HuH-7 (cell line): ENCODE measurements at regions not wholly inside any gene's neighbourhood (a gene's known extent, or its start where the extent isn't known, plus 50 kb on each side); places are given as distances from the start of the nearest gene placed in this dataset.

ENCODE experiments used
- DNase-seq: peaks from one replicate; pipeline ENCODE4 v3.0.0; 2011; ENCODE audit warnings: low spot score

DNA sequence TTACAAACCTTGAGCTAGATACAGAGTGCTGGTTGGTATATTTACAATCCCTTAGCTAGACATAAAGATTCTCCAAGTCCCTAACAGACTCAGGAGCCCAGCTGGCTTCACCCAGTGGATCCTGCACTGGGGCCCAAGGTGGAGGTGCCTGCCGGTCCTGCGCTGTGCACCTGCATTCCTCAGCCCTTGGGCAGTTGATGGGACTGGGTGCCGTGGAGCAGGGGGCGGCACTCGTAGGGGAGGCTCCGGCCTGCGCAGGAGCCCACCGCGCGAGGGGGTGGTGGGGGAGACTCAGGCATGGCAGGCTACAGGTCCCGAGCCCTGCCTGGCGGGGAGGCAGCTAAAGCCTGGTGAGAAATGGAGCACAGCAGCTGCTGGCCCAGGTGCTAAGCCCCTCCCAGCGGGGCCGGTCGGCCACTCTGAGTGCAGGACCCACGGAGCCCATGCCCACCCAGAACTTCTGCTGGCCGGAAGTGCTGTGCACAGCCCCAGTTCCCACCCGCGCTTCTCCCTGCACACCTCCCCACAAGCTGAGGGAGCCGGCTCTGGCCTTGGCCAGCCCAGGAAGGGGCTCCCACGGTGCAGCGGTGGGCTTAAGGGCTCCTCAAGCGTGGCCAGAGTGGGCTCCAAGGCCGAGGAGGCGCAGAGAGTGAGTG lies 1464.7 kb downstream of the EFNA5 start:
- no peak for DNase-seq

DNA sequence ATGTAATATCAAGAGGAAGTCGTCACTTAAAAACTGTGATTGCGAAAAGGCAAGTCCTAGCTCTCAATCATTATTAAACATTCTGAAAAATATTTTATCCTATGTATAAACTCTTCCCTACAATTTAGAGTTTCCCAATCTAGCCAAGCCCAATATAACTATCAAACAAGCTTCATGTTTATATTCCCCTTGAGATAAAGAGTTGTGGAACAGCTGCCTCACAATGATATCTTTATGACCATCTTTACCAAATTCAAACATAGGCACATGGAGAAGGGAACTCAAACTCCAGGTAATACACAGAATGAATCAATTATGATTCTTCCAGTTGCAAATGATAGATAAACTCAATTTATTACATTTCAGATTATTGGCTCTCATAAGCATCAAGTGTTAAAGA lies 1468.7 kb downstream of the EFNA5 start:
- no peak for DNase-seq

DNA sequence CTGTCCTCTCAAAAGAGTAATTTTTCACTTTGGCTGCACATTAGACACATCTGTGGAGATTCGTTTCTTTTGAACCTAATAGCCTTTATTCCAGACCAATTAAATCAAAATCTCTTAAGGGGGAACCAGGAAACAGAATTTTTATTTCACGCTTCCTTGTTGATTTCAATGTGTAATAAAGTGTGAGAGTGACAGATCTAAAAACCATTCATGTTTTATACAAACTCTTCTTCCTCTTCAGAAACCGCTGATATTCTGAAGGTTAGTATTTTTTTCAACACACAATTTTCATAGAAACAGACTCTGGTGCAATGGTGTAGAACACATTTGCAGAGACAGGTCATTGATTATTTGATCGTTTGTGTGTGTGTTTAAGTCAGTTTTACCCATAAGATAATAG lies 1469.8 kb downstream of the EFNA5 start:
- DNase-seq = no peak

DNA sequence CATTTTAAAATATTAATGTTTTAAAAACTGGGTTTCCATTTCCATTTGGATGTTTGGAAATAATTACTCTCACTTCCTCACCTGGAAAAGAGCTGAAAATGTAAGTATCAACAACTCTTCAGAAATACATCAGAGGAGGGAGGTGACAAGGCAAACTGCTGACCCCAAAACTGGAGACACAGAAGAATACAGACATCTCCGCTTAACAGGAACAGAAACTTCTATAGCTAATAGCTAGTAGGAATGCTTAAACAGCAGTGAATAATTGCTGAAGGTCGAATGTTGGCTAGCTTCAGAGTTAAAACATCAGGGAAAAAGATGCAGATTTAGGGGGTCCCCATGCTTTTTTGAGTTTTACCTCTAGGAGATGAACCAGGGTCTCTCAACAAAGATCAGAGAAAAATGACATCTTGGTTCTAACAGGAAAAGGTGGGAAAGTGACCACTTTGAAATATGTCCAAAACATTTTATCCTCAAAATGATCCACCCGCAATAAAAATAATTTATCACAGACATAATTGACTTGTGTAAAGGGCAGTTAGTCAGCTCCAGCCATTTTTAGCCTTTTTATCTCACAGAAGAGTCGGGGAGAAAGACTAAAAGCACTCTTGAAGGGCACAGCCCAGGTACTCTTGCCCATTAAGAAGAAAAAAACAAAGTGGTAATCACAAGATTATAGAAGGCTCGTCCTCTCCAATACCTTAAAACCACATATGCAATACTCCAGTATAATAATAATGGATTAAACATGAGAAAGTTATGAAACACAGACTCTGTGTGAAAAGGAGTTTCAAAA lies 1474.9 kb downstream of the EFNA5 start:
- DNase-seq = no peak

DNA sequence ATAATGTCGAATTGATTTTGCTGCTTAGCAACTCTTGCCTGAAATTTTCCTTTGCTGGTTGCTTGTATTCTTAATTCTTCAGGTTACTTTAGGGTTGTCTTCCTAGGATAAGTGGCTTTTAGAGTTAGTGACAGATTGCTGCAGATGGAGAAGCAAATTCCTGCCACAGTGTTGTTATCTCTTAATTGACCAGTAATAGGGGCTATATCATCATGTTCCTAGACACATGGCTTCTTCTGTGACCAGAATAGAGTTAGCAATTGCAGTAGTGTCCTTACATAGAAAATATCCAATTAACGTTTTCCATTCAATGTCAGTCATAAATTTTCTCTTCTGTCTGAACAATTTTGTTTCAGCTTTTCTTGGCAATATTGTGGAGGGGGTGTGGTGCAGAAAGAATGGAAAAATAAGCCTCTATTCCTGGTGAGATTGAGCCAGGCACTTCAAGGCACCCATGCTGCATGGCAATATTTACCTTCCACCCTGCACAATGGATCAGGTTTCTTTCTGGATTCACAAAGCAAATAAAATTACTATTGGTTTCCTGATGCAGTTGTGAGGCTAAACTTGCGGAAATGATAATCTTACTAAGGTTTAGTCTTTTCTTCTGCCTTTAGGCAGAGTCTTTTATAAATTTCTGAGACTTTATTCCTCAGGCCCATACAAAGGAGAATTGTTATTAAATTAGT lies 1481.5 kb downstream of the EFNA5 start:
- DNase-seq = no peak

DNA sequence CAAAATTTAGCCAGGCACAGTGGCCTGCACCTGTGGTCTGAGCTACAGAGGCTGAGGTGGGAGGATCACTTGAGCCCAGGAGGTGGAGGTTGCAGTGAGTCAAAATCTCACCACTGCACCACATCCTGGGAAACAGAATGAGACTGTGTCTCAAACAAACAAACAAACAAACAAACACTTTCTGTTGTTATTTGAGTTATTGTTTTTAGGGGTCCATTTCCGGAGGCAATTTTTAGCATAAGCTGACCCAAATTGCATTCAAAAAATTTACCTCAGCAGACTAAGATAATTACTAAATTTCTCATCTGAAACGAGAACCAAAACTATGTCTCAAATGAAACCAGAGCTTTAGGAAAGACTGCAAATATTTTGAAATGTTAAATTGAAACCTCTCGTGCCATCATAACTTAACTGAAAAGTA lies 1485.1 kb downstream of the EFNA5 start:
- DNase-seq = no peak

DNA sequence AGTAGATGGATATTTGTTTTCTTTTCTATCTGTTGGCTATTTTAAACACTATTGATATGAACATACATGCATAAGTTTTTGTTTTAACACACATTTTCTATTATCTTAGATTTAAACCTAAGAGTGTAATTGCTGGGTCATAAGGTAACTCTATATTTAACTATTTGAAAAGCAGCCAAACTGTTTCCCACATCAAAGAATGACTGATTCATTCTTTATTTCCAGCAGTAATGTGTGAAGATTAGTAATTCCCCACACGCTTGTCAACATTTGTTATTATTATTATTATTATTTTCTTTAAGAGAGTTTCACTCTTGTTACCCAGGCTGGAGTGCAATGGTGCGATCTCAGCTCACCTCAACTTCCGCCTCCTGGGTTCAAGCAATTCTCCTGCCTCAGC lies 1495.8 kb downstream of the EFNA5 start:
- no peak for DNase-seq

DNA sequence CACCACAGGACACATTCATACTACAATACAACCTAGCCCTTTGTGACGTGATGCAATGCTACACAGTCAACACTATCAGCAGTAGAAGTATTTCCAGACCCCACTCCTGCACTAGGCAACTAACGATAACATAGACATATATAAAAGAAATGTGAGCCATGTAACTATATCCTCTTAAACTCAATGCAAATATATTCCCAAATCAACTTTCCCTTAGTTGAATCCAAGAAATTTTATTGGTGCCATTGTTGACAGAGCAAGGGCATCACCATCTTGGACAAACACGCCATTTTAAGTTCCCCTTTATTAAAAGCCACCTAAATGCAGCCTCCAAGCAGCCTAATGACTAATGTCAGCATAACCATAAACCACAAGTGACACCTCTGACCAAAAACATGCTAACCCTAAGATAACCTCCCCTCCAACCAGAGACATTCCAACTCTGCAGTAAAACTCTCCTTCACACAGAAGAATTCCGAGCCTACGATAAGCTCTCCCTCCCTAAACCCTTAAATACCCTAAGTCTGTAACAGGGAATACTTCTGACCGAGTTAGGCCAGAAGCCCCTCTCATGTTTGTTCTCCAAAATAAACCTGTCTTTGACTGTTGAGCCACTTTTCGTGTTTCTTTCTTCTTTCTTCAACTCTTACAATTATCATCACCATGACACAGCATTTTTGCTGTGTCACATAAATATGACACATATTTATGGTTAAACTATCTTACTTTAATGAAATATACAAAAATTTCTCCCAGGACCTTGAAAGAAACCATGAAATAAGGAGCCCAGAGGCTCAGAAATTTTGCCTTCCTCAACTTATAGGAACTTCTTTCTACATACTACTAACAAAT lies 1497.8 kb downstream of the EFNA5 start:
- no peak for DNase-seq

DNA sequence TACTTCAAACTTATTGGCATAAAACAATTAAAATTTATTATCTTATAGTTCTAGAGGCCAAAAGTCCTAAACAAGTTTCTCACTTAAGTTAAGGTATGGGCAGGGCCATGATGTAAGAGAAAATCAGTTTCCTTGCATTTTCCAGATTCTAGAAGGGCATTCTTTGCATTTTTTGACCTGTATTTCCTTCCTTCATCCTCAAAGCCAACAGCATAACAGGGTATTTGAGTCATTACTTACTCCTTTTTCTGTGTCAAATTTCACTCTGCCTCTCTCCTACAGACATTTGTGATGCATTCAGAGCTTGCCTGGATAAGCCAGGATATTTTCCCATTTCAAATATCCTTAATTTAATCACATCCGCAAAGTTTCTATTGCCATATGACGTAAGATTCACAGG lies 1499.0 kb downstream of the EFNA5 start:
- DNase-seq = no peak

DNA sequence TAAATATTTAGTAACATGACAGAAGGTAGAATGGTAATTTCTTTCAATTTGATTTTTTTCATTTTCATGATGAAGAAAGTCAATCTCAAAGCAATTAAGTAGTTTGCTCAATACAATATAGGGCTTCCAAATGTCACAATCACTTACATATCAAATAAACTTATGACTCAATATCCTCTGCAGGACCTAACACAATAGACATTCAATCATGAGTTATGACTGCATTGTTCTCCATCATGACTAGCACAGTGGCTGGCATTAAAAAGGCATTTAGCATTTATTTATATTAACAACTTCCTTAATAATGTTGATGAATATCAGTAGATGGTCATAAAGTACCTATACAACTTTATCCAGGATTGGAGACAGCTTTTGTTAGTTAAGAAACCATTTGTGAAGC lies 1499.6 kb downstream of the EFNA5 start:
- DNase-seq = no peak

DNA sequence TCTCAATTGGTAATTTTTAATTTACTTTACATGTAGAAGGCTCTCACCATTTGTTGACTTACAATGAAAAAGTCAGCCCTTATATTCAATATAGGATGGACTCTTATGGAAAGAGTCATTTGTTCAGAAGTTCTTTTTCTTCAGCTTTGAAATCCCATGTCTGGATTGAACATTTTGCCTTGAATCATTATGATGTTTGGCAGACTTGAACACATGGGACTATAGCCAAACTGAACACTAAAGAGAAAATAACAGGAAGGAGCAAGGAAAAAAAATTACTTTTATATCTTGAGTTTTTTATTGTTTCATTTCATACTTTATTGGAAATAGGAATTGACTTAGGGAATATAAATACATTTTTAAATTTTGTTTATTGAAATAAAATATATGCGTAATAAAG lies 1503.0 kb downstream of the EFNA5 start:
- no peak for DNase-seq

DNA sequence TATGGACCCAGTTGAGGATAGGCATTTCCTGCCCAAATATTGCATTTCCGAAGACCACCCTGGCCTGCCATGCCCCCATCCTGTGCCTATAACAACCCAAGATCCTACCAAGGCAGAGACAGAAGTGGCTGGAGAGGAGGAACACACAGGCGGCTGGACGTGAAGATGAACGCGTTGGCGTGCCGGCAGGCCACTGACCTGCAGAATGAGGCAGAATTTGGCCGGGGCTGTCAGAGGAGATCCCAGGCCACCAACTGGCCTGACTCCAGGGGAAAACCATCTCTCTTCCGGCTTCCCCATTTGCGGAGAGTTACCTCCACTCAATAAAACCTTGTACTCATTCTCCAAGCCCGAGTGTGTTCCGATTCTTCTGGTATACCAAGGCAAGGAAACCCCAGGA lies 1507.5 kb downstream of the EFNA5 start:
- DNase-seq = no peak

DNA sequence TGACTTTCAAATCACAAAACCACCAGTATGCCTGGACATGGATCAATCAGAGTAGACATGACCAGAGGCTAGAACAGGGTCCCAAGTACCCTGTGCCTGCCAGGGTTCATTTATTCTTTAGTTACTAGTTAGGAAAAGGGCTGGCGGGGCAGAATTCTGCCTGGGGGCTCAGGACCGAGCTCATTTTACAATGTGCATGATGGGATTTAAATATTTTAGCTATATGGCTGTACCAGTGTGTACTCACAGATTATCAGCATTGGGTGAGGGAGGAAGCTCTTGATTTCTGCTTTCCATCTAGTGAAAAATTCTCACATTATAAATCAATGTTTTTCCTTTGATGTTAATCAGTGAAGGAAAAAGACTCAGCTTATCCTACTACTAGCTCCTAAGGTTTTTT lies 1511.1 kb downstream of the EFNA5 start:
- no peak for DNase-seq

DNA sequence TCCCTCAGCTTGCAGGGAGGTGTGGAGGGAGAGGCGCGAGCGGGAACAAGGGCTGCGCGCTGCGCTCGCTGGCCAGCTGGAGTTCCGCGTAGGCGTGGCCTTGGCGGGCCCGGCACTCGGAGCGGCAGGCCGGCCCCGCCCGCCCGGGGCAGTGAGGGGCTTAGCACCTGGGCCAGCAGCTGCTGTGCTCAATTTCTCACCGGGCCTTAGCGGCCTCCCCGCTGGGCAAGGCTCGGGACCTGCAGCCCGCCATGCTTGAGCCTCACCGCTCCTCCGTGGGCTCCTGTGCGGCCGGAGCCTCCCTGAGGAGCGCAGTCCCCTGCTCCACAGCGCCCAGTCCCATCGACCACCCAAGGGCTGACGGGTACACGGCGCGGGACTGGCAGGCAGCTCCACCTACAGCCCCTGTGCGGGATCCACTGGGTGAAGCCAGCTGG lies 1516.4 kb downstream of the EFNA5 start:
- peak; percentile 30 for DNase-seq

DNA sequence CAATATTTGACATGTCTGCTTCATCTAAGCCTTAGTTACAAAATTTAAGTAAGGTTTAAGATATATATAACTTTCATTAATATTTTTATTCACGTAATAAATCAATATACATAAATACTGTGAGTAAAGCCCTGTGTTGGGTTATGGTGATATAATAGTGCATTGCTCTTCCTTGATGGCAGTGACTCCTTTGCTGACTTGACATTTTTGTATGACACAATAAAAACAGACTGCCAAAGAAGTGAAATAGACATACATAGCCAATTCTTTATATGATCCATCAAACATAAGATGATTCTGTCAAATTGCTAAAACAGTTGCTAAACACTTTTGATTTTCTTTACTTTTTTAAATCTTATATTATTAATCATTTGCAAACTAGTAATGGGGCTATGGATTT lies 1518.2 kb downstream of the EFNA5 start:
- no peak for DNase-seq

DNA sequence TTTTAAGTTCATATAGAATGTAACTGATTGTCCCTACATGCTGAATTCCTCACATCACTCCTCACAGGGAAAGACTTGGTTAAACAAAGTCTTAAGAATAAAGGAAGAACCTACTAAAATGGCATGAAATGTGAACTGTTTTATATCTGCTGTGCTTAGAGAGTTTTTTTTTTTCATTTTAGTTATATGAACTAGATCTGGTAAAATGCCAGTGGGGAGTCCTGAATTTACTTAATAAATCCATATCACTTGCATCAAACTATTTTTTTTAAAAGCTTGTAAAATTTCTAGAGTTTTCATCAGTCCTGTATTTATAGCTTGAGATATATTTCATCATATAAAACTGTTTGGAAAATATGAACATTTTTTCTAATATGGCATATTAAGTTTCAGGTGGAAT lies 1528.6 kb downstream of the EFNA5 start:
- no peak for DNase-seq

DNA sequence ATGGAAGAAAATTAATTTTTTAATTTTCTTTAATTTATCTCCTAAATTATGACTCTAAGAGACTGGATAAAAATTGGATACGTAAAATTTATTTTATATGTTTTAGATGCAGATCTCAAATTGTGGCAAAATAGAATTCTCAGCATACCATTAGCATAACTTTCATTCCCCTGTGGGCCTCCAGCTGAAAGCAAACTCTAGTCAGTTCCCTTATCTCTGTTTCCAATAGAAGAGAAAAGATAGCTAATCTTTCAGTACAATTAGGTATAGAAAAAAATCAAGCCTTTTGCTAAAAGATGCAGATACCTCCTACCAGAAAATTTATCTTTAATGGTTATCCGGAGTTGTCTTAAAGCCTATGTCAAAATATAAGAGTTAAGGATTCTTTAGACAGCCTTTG lies 1530.6 kb downstream of the EFNA5 start:
- no peak for DNase-seq

DNA sequence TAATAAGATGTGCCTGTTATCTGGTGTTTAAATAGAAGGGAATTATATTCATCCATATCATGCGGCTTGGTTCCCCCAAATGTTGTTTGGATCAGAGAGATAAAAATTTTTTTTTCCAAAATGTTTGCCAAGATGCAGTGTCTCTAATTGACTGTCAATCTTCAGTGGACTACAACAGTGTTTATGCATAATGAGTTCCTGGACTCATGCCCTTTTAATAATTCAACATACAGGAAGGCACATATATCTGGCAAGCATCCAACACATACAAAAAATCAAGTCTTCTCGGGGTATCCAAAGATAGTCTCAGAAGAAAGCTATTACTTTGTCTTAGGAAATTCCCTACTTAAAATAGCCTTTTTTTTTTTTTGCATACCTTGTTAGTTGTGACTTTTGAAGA lies 1534.7 kb downstream of the EFNA5 start:
- DNase-seq = no peak

DNA sequence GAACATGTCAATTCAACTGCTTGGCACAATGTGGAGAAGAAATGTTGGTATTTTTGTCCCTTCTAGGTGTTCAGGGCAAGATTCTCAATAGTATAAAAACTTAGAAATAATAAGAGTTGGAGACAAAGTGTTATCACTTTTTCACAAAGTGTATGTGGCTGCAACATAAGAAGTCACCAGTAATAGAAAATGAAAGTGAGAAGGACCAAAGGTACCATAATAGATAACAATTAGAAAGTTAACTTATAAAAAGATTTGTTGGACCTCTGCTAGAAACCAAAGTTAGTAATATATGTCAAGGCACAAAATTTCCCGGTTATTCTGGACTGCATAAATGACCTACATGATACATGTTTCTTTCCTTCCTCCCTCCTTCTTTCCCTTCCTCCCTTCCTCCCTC lies 1535.3 kb downstream of the EFNA5 start:
- DNase-seq = no peak

DNA sequence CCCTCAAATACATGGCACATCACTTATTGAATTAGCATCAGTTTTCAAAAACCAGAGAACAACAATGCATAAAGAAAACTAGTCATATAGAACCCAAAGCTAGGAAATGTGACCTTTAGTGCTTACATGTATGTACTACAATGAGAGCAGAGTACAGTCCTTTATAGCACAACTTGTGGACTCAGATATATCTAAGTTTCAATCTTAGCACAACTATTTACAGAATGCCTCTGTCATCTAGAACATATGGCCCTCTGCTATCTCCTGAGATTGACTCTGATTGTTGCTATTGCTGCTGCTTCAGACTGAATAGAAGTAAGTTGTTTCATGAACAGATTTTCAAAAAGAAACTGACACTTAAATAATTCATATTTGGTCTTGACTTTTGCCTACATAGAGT lies 1536.2 kb downstream of the EFNA5 start:
- DNase-seq = no peak

DNA sequence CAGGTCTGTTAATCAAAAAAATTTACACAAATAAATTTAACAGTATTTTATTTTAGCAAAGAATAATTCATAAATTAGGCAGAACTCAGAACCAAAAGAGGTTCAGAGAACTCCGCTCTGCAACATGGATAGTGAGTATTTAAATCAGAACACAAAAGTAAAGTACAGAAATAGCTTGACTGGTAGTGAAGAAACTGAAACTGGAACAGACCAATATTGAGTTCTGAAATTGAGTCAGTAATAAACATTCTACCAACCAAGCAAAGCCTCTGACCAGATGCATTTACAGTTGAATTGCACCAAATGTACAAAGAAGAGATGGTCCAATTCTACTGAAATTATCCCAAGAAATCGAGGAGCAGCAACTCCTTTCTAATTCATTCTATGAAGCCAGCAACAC lies 1542.8 kb downstream of the EFNA5 start:
- no peak for DNase-seq

DNA sequence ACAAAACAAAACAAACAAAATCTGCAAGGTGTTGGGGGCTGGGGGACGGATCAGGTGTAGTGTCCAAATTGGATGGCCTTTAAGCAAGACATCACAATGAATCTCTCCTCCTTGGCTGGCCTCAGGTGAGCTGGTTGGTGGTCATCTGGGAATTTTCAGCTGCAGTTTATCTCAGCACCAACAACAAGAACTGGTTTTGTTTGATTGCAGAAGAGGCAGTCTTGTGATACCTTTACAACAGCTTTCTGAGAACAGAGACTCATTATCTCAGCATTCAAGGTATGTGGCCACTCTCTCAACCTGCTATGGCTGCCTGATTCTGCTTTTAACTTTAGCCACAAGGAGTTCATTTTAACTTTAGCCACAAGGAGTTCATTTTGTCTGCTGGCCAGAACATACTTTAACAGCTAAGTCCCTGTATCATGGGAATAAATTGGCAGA lies 1543.4 kb downstream of the EFNA5 start:
- DNase-seq = no peak
